ENCODE measurements at regions not wholly inside any gene's neighbourhood (a gene's known extent, or its start where the extent isn't known, plus 50 kb on each side); places are given as distances from the start of the nearest gene placed in this dataset.
"Not testable (repeated sequence)": the region's sequence is repeated elsewhere in the genome, so short reads cannot be mapped to it uniquely, and the experiment has no call there.

- DNase-seq = no peak
Measured at GRCh38 chr12:114616081-114616480, 67.9 kb downstream of the TBX3 start.

- DNase-seq = no peak
Measured at GRCh38 chr12:114614040-114614439, 69.9 kb downstream of the TBX3 start.

GRCh38 chr12:114612062-114612461 lies 71.9 kb downstream of the TBX3 start:
- DNase-seq = no peak

DNA sequence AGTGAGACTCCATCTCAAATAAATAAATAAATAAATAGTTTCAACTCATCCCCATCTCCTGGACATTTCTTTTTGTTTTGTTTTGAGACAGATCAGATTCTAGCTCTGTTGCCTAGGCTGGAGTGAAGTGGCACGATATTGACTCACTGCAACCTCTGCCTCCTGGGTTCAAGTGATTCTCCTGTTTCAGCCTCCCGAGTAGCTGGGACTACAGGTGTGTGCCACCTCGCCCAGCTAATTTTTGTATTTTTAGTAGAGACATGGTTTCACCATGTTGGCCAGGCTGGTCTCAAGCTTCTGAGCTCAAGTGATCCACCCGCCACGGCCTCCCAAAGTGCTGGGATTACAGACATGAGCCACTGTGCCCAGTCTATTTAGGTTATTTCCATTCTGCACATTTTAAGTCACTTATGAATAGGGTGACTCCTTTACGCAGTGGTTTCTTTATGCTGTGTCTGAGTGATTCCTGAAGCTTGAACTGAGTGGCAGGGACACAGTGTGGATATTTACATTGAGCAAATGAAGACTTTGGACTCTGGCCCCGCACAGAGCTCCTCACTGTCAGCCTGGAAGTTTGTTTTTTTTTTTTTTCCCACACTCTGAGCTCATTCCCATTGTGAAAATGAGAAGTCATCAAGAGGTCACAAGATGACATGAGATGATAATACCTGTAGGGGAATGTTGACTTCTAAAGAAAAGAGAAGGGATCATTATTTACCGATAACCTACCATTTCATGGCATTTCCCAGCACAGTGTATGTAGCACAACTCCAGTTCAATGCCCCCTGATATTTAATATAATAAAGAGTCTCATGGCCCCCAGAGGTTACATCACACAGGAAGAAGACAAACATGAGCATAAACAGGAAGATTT lies 72.6 kb downstream of the TBX3 start:
- no peak for DNase-seq

- DNase-seq = no peak
Measured at GRCh38 chr12:114608509-114608908, 75.5 kb downstream of the TBX3 start.

GRCh38 chr12:114605918-114606317 lies 78.1 kb downstream of the TBX3 start:
- no peak for DNase-seq

GRCh38 chr12:114604606-114605005 lies 79.4 kb downstream of the TBX3 start:
- DNase-seq = no peak

DNA sequence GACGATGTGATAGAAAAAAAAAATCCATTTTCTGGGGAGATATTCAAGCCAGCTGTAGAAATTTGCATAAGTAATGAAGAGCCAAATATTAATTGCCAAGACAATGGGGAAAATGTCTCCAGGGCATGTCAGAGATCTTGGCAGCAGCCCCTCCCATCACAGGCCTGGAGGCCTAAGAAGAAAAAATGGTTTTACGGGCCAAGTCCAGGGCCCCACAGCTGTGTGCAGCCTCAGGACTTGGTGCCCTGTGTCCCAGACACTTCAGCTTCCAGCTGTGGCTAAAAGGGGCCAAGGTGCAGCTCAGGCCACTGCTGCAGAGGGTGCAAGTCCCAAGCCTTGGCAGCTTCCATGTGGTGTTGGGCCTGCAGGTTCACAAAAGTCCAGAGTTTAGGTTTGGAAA lies 83.4 kb downstream of the TBX3 start:
- DNase-seq = not testable (repeated sequence)

DNA sequence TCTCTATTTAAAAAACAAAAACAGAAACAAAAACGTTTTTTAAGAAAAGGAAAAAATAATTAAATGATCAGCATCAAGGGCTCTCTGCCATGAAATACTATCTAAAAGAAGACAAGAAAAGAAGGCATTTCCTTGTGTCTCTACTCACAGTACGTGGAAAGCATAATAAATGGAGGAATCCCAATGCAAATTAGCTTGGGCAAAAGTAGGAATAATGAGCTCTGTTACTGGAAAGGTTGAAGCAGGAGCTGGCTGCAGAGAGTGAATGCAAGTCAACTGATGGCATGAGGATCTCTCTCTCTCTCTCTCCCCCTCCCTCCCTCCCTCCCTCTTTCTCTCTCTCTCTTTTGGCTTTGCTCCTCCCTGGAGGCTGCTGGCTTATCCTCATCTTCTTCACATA lies 85.9 kb downstream of the TBX3 start:
- no peak for DNase-seq

DNA sequence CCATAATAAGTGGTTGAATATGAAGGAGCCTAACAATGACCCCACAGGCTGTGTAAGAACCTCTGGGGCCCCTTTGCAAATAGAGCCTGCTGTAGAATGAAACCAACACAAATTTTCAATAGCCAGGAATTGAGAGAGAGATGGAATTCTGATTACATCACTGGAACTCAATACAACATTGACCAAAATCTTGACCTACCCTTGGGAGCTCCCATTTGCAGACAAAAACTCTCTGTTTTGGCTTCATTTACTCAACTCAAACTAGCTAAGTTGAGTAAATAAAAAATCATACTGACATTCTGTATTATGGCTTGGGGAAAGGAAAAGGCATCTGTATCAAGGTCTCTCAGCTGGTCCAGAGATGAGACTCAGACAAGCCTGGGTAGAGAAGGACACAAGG lies 91.0 kb downstream of the TBX3 start:
- no peak for DNase-seq

GRCh38 chr12:114588061-114588460 lies 95.9 kb downstream of the TBX3 start:
- DNase-seq = no peak

GRCh38 chr12:114580306-114580705 lies 103.7 kb downstream of the TBX3 start:
- no peak for DNase-seq

DNA sequence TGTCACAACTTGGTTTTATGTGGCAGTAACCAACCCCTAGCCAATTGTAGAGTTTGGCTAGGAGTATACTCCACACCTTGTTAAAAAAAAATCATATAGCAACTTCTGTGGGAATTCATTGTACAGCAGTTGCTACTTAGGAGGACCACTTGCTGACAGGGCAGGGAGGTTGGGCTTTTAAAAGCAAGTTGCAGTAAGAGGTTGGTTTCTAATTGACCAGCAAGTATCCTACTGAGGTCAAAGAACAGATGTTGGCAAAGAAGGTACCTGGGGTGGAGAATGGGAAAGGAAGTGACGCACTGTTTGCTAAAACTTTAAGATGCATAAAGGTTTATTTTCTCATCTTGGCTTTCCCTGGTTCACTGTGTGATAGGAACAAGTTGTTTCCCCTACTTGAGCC lies 104.6 kb downstream of the TBX3 start:
- DNase-seq = no peak

GRCh38 chr12:114562654-114563053 lies 121.3 kb downstream of the TBX3 start:
- DNase-seq = no peak

- DNase-seq = no peak
Measured at GRCh38 chr12:114555451-114555850, 128.5 kb downstream of the TBX3 start.

GRCh38 chr12:114547636-114548035 lies 136.3 kb downstream of the TBX3 start:
- DNase-seq = no peak

- DNase-seq = no peak
Measured at GRCh38 chr12:114530417-114530816, 124.5 kb upstream of the TBX5 start.

GRCh38 chr12:114529966-114530365 lies 124.0 kb upstream of the TBX5 start:
- no peak for DNase-seq

- no peak for DNase-seq
Measured at GRCh38 chr12:114528766-114529165, 122.8 kb upstream of the TBX5 start.

DNA sequence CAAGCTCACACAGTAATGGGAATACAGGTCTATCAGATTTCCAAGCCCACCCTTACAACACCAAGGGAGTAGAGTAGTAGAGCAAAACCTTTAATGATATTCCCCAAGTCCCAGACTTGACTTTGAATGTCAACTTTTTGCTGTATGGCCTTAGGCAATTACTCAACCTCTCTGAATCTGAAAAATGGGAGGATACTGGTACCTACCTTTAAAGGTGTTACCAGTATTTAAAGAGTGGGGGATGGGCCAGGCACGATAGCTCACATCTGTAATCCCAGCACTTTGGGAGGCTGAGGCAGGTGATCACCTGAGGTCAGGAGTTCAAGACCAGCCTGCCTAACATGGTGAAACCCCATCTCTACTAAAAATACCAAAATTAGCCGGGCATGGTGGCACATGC lies 115.2 kb upstream of the TBX5 start:
- not testable (repeated sequence) for DNase-seq

DNA sequence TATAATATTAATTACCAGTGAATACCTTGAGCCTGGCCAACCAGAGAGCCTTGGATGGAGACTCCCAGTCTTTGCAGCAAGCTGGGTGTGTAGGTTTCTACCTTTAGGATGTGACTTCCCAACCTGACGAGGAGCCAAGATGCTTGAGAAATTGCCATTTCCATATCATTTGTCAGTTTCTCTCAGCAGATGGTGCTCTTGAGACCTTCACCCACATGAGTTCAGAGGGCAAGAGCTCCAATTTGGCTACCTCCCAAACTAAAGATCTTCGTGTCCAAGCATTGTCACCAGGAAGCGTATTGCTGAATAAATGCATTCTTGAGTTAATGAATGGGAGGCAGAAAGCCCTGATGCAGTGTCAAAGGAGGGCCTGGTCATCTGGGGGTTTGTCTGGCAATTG lies 106.4 kb upstream of the TBX5 start:
- DNase-seq = no peak

GRCh38 chr12:114508529-114509129 lies 102.7 kb upstream of the TBX5 start:
- peak; percentile 8 to 49 (median 16) for DNase-seq

GRCh38 chr12:114506651-114507050 lies 100.7 kb upstream of the TBX5 start:
- DNase-seq = no peak

DNA sequence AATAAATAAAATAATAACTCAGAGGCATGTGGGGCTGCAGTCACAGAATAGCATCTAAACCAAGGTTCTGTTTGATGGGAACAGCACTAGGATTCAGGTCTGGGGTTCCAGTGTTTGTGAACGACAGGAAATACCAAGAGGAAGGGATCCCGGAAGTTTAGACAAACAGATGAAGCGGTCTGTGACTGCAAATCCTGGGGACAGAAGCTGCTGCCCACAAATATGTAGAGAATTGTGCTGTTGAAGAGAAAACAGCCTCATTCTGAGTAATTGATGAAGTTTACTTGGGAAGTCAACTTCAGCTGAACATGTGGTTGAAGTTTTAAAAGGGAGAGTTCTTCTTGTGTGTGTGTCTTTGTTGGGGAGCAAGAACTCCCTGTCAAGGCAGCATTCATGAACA lies 98.4 kb upstream of the TBX5 start:
- no peak for DNase-seq

DNA sequence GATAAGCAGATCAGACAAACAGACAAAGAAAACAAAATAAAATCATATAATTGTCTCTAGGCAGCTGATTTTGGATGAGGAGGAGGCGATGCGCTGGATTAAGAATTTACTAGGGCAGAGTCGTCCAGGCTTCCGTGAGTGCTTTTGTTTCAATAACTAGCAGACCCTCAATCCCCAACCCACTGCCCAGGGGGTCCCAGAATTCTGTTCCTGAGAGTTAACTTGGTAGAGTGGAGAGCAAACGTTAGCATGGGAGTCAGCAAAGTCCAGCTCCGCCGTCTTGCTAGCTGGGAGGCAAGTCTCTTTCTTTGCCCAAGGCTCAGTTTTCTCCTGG lies 95.5 kb upstream of the TBX5 start:
- no peak for DNase-seq
